ENCODE measurements at regions not wholly inside any gene's neighbourhood (a gene's known extent, or its start where the extent isn't known, plus 50 kb on each side); places are given as distances from the start of the nearest gene placed in this dataset.

DNA sequence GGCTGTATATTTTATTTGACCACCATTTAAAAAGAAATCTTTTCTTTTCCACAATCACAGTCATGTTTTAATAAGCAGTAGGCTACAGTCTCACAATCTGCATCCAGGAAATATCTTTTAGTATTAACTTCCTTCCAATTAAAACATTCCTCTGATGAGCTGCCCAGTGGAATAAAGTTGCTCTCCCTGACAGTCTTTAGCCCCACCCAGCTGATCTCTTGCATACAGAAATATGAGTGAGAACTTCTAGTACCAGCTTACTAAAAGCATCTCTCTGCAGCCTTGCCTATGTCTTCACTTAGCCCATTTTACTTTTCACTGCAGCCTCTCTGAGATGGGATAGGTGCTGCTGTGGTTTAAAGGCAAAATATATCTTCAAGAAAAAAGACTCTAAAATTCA, 143.4 kb upstream of the ANO3 start:
- Histone ChIP-seq H3K36me3 (ENCODE audit: control insufficient read depth in 2 of 2, extremely low read depth in 1 of 2, insufficient read depth in 2 of 2, low read length in 2 of 2) (no peaks in the 10 kb centered on the region), H3K4me1 (ENCODE audit: control insufficient read depth, extremely low read depth, insufficient read depth, low read length) (peaks cover 28% of the 10 kb centered on the region), H3K27me3 (ENCODE audit: control insufficient read depth, extremely low read depth, insufficient read depth, low read length) (no peaks in the 10 kb centered on the region), H3K9me3 (ENCODE audit: control insufficient read depth, low read depth, low read length) (no peaks in the 10 kb centered on the region), H4K20me1 (ENCODE audit: control insufficient read depth, extremely low read depth, insufficient read depth, low read length) (no peaks in the 10 kb centered on the region), H3K9ac (ENCODE audit: control insufficient read depth, extremely low read depth, insufficient read depth, low read length) (no peak overlapping the region), H3K4me3 (ENCODE audit: control insufficient read depth in 2 of 3, extremely low read depth in 1 of 3, insufficient read depth in 2 of 3, low read depth in 1 of 3, low read length in 3 of 3) (no peak overlapping the region), H3K4me2 (ENCODE audit: control insufficient read depth, extremely low read depth, insufficient read depth, low read depth, low read length) (peak overlapping the region; percentile 0), H2AFZ (ENCODE audit: control insufficient read depth, low read length) (no peak overlapping the region), H3K27ac (ENCODE audit: control insufficient read depth, insufficient read depth, low read length) (no peak overlapping the region), H3K9me1 (ENCODE audit: control insufficient read depth, extremely low read depth, insufficient read depth, low read length) (no peaks in the 10 kb centered on the region), H3K79me2 (ENCODE audit: control insufficient read depth, insufficient read depth, low read length) (no peaks in the 10 kb centered on the region)
- dilution Hi-C loops (cut with MboI; ENCODE audit: extremely low pct_ligation_motif_present, low sequenced_read_pairs) = no loop called here
- TF ChIP-seq EZH2 (IDR thresholded peaks at IDR 0.05; ENCODE audit: low read length) (no peak), CTCF (optimal IDR thresholded peaks at IDR 0.05 in 1 of 3, IDR thresholded peaks at IDR 0.05 in 1 of 3, conservative IDR thresholded peaks at IDR 0.05 in 1 of 3; ENCODE audit: extremely low read depth in 1 of 3, insufficient read depth in 2 of 3, low read length in 3 of 3) (no peak)
- no peak for DNase-seq (ENCODE audit: low read depth, low spot score)
- FAIRE-seq = no peak

DNA sequence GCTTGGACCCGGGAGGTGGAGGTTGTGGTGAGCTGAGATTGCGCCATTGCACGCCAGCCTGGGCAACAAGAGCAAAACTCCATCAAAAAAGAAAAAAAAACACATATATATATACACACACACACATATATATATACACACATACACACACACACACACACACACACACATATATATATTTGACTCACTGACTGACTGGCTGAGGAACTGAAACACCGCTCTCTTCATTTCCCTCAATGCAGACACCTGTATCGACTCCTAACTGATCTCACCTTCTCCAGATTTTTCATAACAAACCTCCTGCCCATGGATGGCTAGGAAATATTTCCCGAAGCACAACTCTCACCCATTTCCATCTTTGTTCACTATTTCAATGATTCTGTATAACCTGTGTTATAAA, 140.7 kb upstream of the ANO3 start:
- Histone ChIP-seq H3K4me1 (ENCODE audit: control insufficient read depth, extremely low read depth, insufficient read depth, low read length) (peaks cover 27% of the 10 kb centered on the region), H3K9me3 (ENCODE audit: control insufficient read depth, low read depth, low read length) (no peaks in the 10 kb centered on the region), H3K9me1 (ENCODE audit: control insufficient read depth, extremely low read depth, insufficient read depth, low read length) (no peaks in the 10 kb centered on the region), H3K4me3 (ENCODE audit: control insufficient read depth in 2 of 3, extremely low read depth in 1 of 3, insufficient read depth in 2 of 3, low read depth in 1 of 3, low read length in 3 of 3) (no peak overlapping the region), H3K27ac (ENCODE audit: control insufficient read depth, insufficient read depth, low read length) (no peak overlapping the region), H3K27me3 (ENCODE audit: control insufficient read depth, extremely low read depth, insufficient read depth, low read length) (no peaks in the 10 kb centered on the region), H3K36me3 (ENCODE audit: control insufficient read depth in 2 of 2, extremely low read depth in 1 of 2, insufficient read depth in 2 of 2, low read length in 2 of 2) (no peaks in the 10 kb centered on the region), H3K4me2 (ENCODE audit: control insufficient read depth, extremely low read depth, insufficient read depth, low read depth, low read length) (no peak overlapping the region), H4K20me1 (ENCODE audit: control insufficient read depth, extremely low read depth, insufficient read depth, low read length) (no peaks in the 10 kb centered on the region), H3K9ac (ENCODE audit: control insufficient read depth, extremely low read depth, insufficient read depth, low read length) (no peak overlapping the region), H2AFZ (ENCODE audit: control insufficient read depth, low read length) (no peak overlapping the region), H3K79me2 (ENCODE audit: control insufficient read depth, insufficient read depth, low read length) (no peaks in the 10 kb centered on the region)
- TF ChIP-seq EZH2 (IDR thresholded peaks at IDR 0.05; ENCODE audit: low read length) (no peak), CTCF (optimal IDR thresholded peaks at IDR 0.05 in 1 of 3, IDR thresholded peaks at IDR 0.05 in 1 of 3, conservative IDR thresholded peaks at IDR 0.05 in 1 of 3; ENCODE audit: extremely low read depth in 1 of 3, insufficient read depth in 2 of 3, low read length in 3 of 3) (no peak)
- dilution Hi-C loops (cut with MboI; ENCODE audit: extremely low pct_ligation_motif_present, low sequenced_read_pairs) = no loop called here
- no peak for FAIRE-seq
- no peak for DNase-seq (ENCODE audit: low read depth, low spot score)

All from keratinocyte (primary cell).